ENCODE measurements at regions not wholly inside any gene's neighbourhood (a gene's known extent, or its start where the extent isn't known, plus 50 kb on each side); places are given as distances from the start of the nearest gene placed in this dataset.

GRCh38 chr14:86020841-86021240 lies 490.9 kb downstream of the FLRT2 start:
- TF ChIP-seq, protein P1, sequence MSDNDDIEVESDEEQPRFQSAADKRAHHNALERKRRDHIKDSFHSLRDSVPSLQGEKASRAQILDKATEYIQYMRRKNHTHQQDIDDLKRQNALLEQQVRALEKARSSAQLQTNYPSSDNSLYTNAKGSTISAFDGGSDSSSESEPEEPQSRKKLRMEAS (IDR thresholded peaks at IDR 0.05): no peak
- TF ChIP-seq, protein P2, sequence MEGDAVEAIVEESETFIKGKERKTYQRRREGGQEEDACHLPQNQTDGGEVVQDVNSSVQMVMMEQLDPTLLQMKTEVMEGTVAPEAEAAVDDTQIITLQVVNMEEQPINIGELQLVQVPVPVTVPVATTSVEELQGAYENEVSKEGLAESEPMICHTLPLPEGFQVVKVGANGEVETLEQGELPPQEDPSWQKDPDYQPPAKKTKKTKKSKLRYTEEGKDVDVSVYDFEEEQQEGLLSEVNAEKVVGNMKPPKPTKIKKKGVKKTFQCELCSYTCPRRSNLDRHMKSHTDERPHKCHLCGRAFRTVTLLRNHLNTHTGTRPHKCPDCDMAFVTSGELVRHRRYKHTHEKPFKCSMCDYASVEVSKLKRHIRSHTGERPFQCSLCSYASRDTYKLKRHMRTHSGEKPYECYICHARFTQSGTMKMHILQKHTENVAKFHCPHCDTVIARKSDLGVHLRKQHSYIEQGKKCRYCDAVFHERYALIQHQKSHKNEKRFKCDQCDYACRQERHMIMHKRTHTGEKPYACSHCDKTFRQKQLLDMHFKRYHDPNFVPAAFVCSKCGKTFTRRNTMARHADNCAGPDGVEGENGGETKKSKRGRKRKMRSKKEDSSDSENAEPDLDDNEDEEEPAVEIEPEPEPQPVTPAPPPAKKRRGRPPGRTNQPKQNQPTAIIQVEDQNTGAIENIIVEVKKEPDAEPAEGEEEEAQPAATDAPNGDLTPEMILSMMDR (IDR thresholded peaks at IDR 0.05; ENCODE audit: low read depth, low read length, missing input control): no peak
- TF ChIP-seq TAF1 (conservative IDR thresholded peaks at IDR 0.05) (no peak), JUND (IDR thresholded peaks at IDR 0.05) (no peak)
